GM12864 (cell line): ENCODE measurements at regions not wholly inside any gene's neighbourhood (a gene's known extent, or its start where the extent isn't known, plus 50 kb on each side); places are given as distances from the start of the nearest gene placed in this dataset.
A peak's percentile ranks its signal among the peaks of the same experiment; 100 is the strongest.
"Not testable (repeated sequence)": the region's sequence is repeated elsewhere in the genome, so short reads cannot be mapped to it uniquely, and the experiment has no call there.

Experiments
- DNase-seq: peaks from one replicate; pipeline ENCODE4 v3.0.0-alpha.2; 2011; ENCODE audit warnings: low read depth
- H3K4me3 ChIP-seq: 2 replicates; pipeline ENCODE4 v1.5.1; 2011; ENCODE audit warnings: mild to moderate bottlenecking, low read depth, low read length, control low read depth
- TF ChIP-seq, protein P1 (sequence below): IDR thresholded peaks from 2 replicates; pipeline ENCODE4 v1.5.1; 2011; ENCODE audit warnings: low read depth, mild to moderate bottlenecking, moderate library complexity, low read length, control low read depth, inconsistent platforms; ENCODE audit errors: missing control alignments

DNA sequence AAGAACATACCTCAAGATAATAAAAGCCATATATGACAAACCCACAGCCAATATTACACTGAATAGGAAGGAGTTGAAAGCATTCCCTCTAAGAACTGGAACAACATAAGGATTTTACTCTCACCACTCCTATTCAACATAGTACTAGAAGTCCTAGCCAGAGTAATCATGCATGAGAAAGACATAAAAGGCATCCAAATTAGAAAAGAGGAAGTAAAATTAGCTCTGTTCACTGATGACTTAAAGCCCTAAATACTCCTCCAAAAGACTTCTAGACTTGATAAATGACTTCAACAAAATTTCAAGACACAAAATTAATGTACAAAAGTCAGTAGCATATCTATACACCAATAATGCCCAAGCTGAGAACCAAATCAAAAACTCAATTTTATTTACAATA is 235.7 kb downstream of the NKX6-1 start:
- H3K4me3 ChIP-seq: no peak overlapping the region
- TF ChIP-seq, protein P1, sequence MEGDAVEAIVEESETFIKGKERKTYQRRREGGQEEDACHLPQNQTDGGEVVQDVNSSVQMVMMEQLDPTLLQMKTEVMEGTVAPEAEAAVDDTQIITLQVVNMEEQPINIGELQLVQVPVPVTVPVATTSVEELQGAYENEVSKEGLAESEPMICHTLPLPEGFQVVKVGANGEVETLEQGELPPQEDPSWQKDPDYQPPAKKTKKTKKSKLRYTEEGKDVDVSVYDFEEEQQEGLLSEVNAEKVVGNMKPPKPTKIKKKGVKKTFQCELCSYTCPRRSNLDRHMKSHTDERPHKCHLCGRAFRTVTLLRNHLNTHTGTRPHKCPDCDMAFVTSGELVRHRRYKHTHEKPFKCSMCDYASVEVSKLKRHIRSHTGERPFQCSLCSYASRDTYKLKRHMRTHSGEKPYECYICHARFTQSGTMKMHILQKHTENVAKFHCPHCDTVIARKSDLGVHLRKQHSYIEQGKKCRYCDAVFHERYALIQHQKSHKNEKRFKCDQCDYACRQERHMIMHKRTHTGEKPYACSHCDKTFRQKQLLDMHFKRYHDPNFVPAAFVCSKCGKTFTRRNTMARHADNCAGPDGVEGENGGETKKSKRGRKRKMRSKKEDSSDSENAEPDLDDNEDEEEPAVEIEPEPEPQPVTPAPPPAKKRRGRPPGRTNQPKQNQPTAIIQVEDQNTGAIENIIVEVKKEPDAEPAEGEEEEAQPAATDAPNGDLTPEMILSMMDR: no peak
- no peak for DNase-seq

DNA sequence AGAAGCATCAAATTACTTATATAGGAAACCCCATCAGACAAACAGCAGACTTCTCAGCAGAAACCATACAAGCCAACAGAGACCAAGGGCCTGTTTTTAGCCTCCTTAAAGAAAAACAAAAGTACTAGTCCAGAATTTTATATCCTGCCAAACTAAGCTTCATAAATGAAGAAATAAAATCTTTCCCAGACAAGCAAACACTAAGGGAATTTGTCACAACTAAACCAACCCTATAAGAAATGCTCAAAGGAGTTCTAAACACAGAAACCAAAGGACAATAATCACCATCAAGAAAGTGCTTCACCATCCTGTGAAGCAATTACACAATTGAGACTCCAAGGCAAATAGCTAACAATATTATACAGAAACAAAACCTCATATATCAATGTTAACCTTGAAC is 238.6 kb downstream of the NKX6-1 start:
- H3K4me3 ChIP-seq: no peak overlapping the region
- TF ChIP-seq, protein P1: no peak
- DNase-seq: no peak

DNA sequence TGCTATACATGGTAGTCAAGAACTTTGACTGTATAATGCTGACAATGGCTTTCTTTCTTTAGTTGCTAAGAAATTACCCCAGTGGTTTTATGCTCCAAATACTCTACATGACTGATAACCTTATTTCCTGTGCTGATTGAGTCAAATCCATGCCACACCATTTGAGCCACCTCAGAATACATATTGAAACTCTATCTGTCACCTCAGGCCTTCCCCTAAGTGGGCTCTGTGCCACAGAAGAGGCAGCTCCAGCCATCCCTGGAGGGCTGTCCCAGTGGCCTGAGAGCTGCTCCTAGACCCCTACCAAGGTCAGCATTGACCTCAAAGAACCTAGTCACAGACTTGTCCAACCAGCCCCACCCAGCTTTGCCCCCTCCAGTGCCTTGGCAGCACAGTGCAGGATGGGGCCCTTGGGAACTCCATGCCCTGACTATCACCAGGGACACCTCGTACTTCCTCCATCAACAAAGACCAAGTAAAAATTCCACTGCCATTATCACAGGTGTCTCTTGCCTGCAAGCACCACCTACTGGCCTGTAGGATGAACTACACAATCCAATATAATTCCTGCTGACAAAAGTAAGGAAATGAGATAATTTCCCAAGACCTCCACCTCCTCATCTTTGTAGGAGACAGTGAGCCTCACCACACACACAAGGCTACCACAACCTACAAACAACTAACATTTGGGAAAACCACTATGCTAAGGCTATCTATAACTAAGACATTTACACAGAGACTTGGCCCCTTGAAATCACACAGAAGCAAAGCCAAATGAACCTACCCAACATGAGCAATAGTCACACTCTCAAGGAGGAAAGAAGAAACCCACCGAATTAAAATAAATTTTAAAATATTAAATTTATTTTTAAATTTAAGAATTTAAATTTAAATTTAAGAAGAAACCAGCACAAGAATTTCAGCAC is 239.9 kb downstream of the NKX6-1 start:
- H3K4me3 ChIP-seq: no peak overlapping the region
- TF ChIP-seq, protein P1: peak; percentile 72
- no peak for DNase-seq

DNA sequence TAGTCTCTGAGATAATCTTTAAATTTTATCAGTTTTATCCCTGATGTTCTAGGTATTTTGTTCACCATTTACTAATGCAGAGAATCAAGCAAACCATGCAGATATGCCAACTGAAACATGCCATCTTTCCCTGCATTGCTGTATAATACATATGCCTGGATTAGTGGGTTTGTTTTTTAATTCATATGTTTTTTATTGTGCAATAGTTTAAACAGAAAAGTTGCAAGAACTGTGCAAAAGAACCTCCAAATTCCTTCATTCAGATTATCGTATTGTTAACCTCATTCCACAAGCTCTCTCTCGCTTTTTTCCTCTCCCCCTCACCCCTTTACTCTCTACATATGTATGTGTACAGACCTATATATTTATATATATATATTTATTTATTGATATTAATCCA is 244.6 kb downstream of the NKX6-1 start:
- no peak for DNase-seq
- no peak overlapping the region for H3K4me3 ChIP-seq

DNA sequence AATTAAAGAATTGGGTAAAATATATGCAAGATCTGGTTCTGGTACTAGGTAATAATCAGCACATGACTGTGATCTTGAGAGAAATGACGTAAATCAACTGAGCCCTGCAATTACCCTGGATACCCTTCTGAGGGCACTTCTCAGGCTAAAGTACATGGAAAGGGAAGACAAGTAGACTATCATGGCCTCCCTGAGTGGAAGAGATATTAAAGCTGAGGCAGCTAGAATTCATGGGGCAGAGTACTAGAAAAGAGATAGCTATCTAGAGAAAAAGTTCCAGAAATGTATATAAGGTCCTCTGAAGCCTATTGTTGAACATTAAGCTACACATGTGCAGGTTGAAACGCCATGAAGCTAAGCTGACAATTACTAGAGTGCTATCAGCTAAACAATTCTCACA is 249.6 kb downstream of the NKX6-1 start:
- H3K4me3 ChIP-seq: no peak overlapping the region
- DNase-seq: no peak
- TF ChIP-seq, protein P1: no peak

More for the DNA sequence above, 244.6 kb downstream of the NKX6-1 start:
- TF ChIP-seq, protein P1: no peak

DNA sequence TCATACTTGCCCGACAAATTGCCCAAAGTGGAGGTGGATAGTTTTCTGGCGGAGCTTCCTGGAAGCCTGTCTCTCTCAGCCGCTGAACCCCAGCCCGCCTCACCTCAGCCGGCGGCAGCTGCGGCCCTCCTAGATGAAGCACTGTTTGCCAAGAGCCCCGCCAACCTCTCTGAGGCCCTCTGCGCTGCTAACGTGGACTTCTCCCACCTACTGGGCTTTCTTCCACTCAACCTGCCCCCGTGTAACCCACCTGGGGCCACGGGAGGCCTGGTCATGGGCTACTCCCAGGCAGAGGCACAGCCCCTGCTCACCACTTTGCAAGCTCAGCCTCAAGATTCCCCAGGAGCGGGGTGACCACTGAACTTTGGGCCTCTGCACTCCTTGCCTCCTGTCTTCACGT is 254.1 kb downstream of the NKX6-1 start:
- not testable (repeated sequence) for DNase-seq, H3K4me3 ChIP-seq

DNA sequence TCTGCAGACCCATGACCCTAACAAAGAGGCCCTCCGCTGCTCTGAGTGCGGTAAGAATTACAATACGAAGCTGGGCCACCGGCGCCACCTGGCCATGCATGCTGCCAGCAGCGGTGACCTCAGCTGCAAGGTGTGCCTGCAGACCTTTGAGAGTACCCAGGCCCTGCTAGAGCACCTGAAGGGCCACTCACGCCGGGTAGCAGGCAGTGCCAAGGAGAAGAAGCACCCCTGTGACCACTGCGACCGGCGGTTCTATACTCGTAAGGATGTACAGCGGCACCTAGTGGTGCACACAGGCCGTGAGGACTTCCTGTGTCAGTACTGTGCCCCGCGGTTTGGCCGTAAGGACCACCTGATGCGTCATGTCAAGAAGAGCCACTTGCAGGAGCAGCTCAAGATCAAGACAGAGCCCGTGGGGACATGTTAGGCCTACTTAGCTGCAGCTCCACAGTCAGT is 254.7 kb downstream of the NKX6-1 start:
- not testable (repeated sequence) for H3K4me3 ChIP-seq, DNase-seq

DNA sequence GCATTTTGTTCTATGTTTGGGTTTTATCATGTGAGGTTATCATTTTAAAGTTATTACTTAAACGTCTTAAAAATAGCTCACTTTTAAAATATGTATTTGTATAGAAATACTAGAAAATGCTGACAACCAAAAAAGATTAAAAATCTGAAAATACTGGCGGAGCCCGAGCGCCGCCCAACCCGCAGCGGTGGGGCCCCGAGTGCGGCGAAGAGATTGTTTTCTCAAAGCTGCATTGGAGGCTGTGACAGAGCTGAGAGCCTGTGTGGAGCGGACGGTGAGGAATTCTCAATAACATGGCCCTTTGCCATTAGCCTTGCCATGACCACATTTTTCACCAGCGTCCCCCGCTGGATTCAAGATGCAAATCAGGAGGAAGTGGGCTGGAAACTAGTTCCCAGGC is 255.4 kb downstream of the NKX6-1 start:
- no peak overlapping the region for H3K4me3 ChIP-seq
- TF ChIP-seq, protein P1: no peak
- DNase-seq: no peak
